ENCODE measurements at regions not wholly inside any gene's neighbourhood (a gene's known extent, or its start where the extent isn't known, plus 50 kb on each side); places are given as distances from the start of the nearest gene placed in this dataset.

GRCh38 chr13:99749271-99750019 is 222.1 kb downstream of the ZIC5 start:
- H3K36me3 ChIP-seq (ENCODE audit: control insufficient read depth in 2 of 2, insufficient read depth in 2 of 2, low read length in 1 of 2) = no peaks in the 10 kb centered on the region

GRCh38 chr13:99747403-99747710 is 224.2 kb downstream of the ZIC5 start:
- Histone ChIP-seq H3K4me3 (ENCODE audit: low read length in 2 of 2) (no peak overlapping the region), H3K27ac (ENCODE audit: low read depth in 1 of 2, low read length in 1 of 2) (no peak overlapping the region), H3K4me1 (ENCODE audit: control insufficient read depth in 2 of 2, insufficient read depth in 2 of 2, low read length in 2 of 2) (no peaks in the 10 kb centered on the region), H3K9me3 (ENCODE audit: control insufficient read depth in 2 of 2, insufficient read depth in 1 of 2, low read length in 1 of 2) (no peaks in the 10 kb centered on the region), H3K36me3 (ENCODE audit: control insufficient read depth in 2 of 2, insufficient read depth in 2 of 2, low read length in 1 of 2) (no peaks in the 10 kb centered on the region), H3K27me3 (ENCODE audit: control insufficient read depth in 2 of 2, insufficient read depth in 1 of 2, low read length in 1 of 2) (no peaks in the 10 kb centered on the region)
- DNase-seq (ENCODE audit: low read depth in 6 of 9, low spot score in 9 of 9) = no peak
- 91% methylated on average over 7 of the region's 7 CpGs for WGBS

More at GRCh38 chr13:99749271-99750019, 222.1 kb downstream of the ZIC5 start:
- no peak overlapping the region for H3K27ac ChIP-seq (ENCODE audit: low read depth in 1 of 2, low read length in 1 of 2)
- DNase-seq (ENCODE audit: low read depth in 6 of 9, low spot score in 9 of 9) = no peak
- WGBS = 95% methylated on average over 11 of the region's 11 CpGs
- H3K4me1 ChIP-seq (ENCODE audit: control insufficient read depth in 2 of 2, insufficient read depth in 2 of 2, low read length in 2 of 2) = no peaks in the 10 kb centered on the region
- H3K4me3 ChIP-seq (ENCODE audit: low read length in 2 of 2) = no peak overlapping the region
- no peaks in the 10 kb centered on the region for H3K9me3 ChIP-seq (ENCODE audit: control insufficient read depth in 2 of 2, insufficient read depth in 1 of 2, low read length in 1 of 2)
- no peaks in the 10 kb centered on the region for H3K27me3 ChIP-seq (ENCODE audit: control insufficient read depth in 2 of 2, insufficient read depth in 1 of 2, low read length in 1 of 2)

GRCh38 chr13:99746637-99747402 is 224.7 kb downstream of the ZIC5 start:
- Histone ChIP-seq H3K4me3 (ENCODE audit: low read length in 2 of 2) (no peak overlapping the region), H3K27ac (ENCODE audit: low read depth in 1 of 2, low read length in 1 of 2) (no peak overlapping the region), H3K36me3 (ENCODE audit: control insufficient read depth in 2 of 2, insufficient read depth in 2 of 2, low read length in 1 of 2) (no peaks in the 10 kb centered on the region), H3K4me1 (ENCODE audit: control insufficient read depth in 2 of 2, insufficient read depth in 2 of 2, low read length in 2 of 2) (no peaks in the 10 kb centered on the region), H3K9me3 (ENCODE audit: control insufficient read depth in 2 of 2, insufficient read depth in 1 of 2, low read length in 1 of 2) (no peaks in the 10 kb centered on the region), H3K27me3 (ENCODE audit: control insufficient read depth in 2 of 2, insufficient read depth in 1 of 2, low read length in 1 of 2) (no peaks in the 10 kb centered on the region)
- 88% methylated on average over 14 of the region's 14 CpGs for WGBS
- no peak for DNase-seq (ENCODE audit: low read depth in 6 of 9, low spot score in 9 of 9)

- WGBS = 98% methylated on average over 4 of the region's 4 CpGs
- Histone ChIP-seq H3K9me3 (ENCODE audit: control insufficient read depth in 2 of 2, insufficient read depth in 1 of 2, low read length in 1 of 2) (no peaks in the 10 kb centered on the region), H3K36me3 (ENCODE audit: control insufficient read depth in 2 of 2, insufficient read depth in 2 of 2, low read length in 1 of 2) (no peaks in the 10 kb centered on the region), H3K4me3 (ENCODE audit: low read length in 2 of 2) (no peak overlapping the region), H3K27me3 (ENCODE audit: control insufficient read depth in 2 of 2, insufficient read depth in 1 of 2, low read length in 1 of 2) (no peaks in the 10 kb centered on the region), H3K4me1 (ENCODE audit: control insufficient read depth in 2 of 2, insufficient read depth in 2 of 2, low read length in 2 of 2) (no peaks in the 10 kb centered on the region), H3K27ac (ENCODE audit: low read depth in 1 of 2, low read length in 1 of 2) (no peak overlapping the region)
- DNase-seq (ENCODE audit: low read depth in 6 of 9, low spot score in 9 of 9) = no peak
Measured at GRCh38 chr13:99743094-99743493, 228.5 kb downstream of the ZIC5 start.

- WGBS = 94% methylated on average over 6 of the region's 6 CpGs
- Histone ChIP-seq H3K9me3 (ENCODE audit: control insufficient read depth in 2 of 2, insufficient read depth in 1 of 2, low read length in 1 of 2) (no peaks in the 10 kb centered on the region), H3K36me3 (ENCODE audit: control insufficient read depth in 2 of 2, insufficient read depth in 2 of 2, low read length in 1 of 2) (no peaks in the 10 kb centered on the region), H3K27ac (ENCODE audit: low read depth in 1 of 2, low read length in 1 of 2) (no peak overlapping the region), H3K4me3 (ENCODE audit: low read length in 2 of 2) (no peak overlapping the region), H3K4me1 (ENCODE audit: control insufficient read depth in 2 of 2, insufficient read depth in 2 of 2, low read length in 2 of 2) (no peaks in the 10 kb centered on the region), H3K27me3 (ENCODE audit: control insufficient read depth in 2 of 2, insufficient read depth in 1 of 2, low read length in 1 of 2) (no peaks in the 10 kb centered on the region)
- DNase-seq (ENCODE audit: low read depth in 6 of 9, low spot score in 9 of 9) = no peak
Measured at GRCh38 chr13:99741960-99742359, 229.6 kb downstream of the ZIC5 start.

- Histone ChIP-seq H3K36me3 (ENCODE audit: control insufficient read depth in 2 of 2, insufficient read depth in 2 of 2, low read length in 1 of 2) (no peaks in the 10 kb centered on the region), H3K4me1 (ENCODE audit: control insufficient read depth in 2 of 2, insufficient read depth in 2 of 2, low read length in 2 of 2) (no peaks in the 10 kb centered on the region), H3K9me3 (ENCODE audit: control insufficient read depth in 2 of 2, insufficient read depth in 1 of 2, low read length in 1 of 2) (no peaks in the 10 kb centered on the region), H3K4me3 (ENCODE audit: low read length in 2 of 2) (no peak overlapping the region), H3K27me3 (ENCODE audit: control insufficient read depth in 2 of 2, insufficient read depth in 1 of 2, low read length in 1 of 2) (no peaks in the 10 kb centered on the region), H3K27ac (ENCODE audit: low read depth in 1 of 2, low read length in 1 of 2) (no peak overlapping the region)
- no peak for DNase-seq (ENCODE audit: low read depth in 6 of 9, low spot score in 9 of 9)
- 74% methylated on average over 17 of the region's 17 CpGs for WGBS
Measured at GRCh38 chr13:99740251-99740979, 231.2 kb downstream of the ZIC5 start.

- Histone ChIP-seq H3K36me3 (ENCODE audit: control insufficient read depth in 2 of 2, insufficient read depth in 2 of 2, low read length in 1 of 2) (no peaks in the 10 kb centered on the region), H3K4me1 (ENCODE audit: control insufficient read depth in 2 of 2, insufficient read depth in 2 of 2, low read length in 2 of 2) (no peaks in the 10 kb centered on the region), H3K27me3 (ENCODE audit: control insufficient read depth in 2 of 2, insufficient read depth in 1 of 2, low read length in 1 of 2) (no peaks in the 10 kb centered on the region), H3K4me3 (ENCODE audit: low read length in 2 of 2) (no peak overlapping the region), H3K27ac (ENCODE audit: low read depth in 1 of 2, low read length in 1 of 2) (no peak overlapping the region), H3K9me3 (ENCODE audit: control insufficient read depth in 2 of 2, insufficient read depth in 1 of 2, low read length in 1 of 2) (no peaks in the 10 kb centered on the region)
- 22% methylated on average over 4 of the region's 4 CpGs for WGBS
- no peak for DNase-seq (ENCODE audit: low read depth in 6 of 9, low spot score in 9 of 9)
Measured at GRCh38 chr13:99738626-99739025, 232.9 kb downstream of the ZIC5 start.

- H3K27ac ChIP-seq (ENCODE audit: low read depth in 1 of 2, low read length in 1 of 2) = no peak overlapping the region
- H3K9me3 ChIP-seq (ENCODE audit: control insufficient read depth in 2 of 2, insufficient read depth in 1 of 2, low read length in 1 of 2) = no peaks in the 10 kb centered on the region
- H3K4me1 ChIP-seq (ENCODE audit: control insufficient read depth in 2 of 2, insufficient read depth in 2 of 2, low read length in 2 of 2) = no peaks in the 10 kb centered on the region
- DNase-seq (ENCODE audit: low read depth in 6 of 9, low spot score in 9 of 9) = no peak
- H3K4me3 ChIP-seq (ENCODE audit: low read length in 2 of 2) = no peak overlapping the region
- no peaks in the 10 kb centered on the region for H3K27me3 ChIP-seq (ENCODE audit: control insufficient read depth in 2 of 2, insufficient read depth in 1 of 2, low read length in 1 of 2)
- no peaks in the 10 kb centered on the region for H3K36me3 ChIP-seq (ENCODE audit: control insufficient read depth in 2 of 2, insufficient read depth in 2 of 2, low read length in 1 of 2)
- 98% methylated on average over 8 of the region's 8 CpGs for WGBS
Measured at GRCh38 chr13:99737481-99738245, 233.9 kb downstream of the ZIC5 start.

Data from thymus (tissue), 11 donors.